Nephron progenitor cell (in vitro differentiated cells): ENCODE measurements at regions not wholly inside any gene's neighbourhood (a gene's known extent, or its start where the extent isn't known, plus 50 kb on each side); places are given as distances from the start of the nearest gene placed in this dataset.

Experiments
- DNase-seq: peaks from one replicate; pipeline ENCODE4 v3.0.0; 2021
- H3K27ac Mint-ChIP-seq: 2 replicates; pipeline ENCODE4 v1.8.0; 2021; ENCODE audit warnings: mild to moderate bottlenecking, moderate library complexity, mixed read lengths
- H3K27me3 Mint-ChIP-seq: 2 replicates; pipeline ENCODE4 v1.8.0; 2021; ENCODE audit warnings: mild to moderate bottlenecking, low read depth, mixed read lengths; ENCODE audit not compliant: poor library complexity
- H3K36me3 Mint-ChIP-seq: 2 replicates; pipeline ENCODE4 v1.8.0; 2021; ENCODE audit warnings: low read depth, mixed read lengths
- H3K4me1 Mint-ChIP-seq: 2 replicates; pipeline ENCODE4 v1.8.0; 2021; ENCODE audit warnings: mixed read lengths
- H3K4me3 Mint-ChIP-seq: 2 replicates; pipeline ENCODE4 v1.8.0; 2021; ENCODE audit warnings: mild to moderate bottlenecking, moderate library complexity, mixed read lengths
- H3K9me3 Mint-ChIP-seq: 2 replicates; pipeline ENCODE4 v1.8.0; 2021; ENCODE audit warnings: mild to moderate bottlenecking, moderate library complexity, mixed read lengths
- TF ChIP-seq, protein P1 (sequence below): fragments of 200-600 bp; sonication (generic); IDR thresholded peaks from 2 replicates; pipeline ENCODE4 v1.5.0; 2021; ENCODE audit warnings: antibody characterized with exemption

DNA sequence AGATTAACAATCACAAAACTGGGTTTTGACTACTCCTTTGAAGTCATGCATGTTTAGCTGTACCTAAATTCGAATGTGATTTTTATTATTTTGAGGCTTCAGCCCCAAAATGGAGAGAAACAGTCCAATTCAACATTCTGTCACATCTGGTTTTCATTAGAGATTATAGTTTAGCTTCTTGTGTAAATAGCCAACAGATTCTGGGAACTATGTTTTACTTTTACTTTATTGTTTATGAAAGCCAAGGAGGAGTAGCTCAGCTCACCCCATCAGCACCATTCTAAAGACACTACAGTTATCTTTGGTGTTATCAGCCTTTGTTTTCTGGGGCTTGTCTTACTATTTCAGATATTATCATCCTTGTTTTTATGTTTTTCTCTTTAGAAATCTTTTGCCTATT is 465.0 kb upstream of the CWC22 start:
- TF ChIP-seq, protein P1, sequence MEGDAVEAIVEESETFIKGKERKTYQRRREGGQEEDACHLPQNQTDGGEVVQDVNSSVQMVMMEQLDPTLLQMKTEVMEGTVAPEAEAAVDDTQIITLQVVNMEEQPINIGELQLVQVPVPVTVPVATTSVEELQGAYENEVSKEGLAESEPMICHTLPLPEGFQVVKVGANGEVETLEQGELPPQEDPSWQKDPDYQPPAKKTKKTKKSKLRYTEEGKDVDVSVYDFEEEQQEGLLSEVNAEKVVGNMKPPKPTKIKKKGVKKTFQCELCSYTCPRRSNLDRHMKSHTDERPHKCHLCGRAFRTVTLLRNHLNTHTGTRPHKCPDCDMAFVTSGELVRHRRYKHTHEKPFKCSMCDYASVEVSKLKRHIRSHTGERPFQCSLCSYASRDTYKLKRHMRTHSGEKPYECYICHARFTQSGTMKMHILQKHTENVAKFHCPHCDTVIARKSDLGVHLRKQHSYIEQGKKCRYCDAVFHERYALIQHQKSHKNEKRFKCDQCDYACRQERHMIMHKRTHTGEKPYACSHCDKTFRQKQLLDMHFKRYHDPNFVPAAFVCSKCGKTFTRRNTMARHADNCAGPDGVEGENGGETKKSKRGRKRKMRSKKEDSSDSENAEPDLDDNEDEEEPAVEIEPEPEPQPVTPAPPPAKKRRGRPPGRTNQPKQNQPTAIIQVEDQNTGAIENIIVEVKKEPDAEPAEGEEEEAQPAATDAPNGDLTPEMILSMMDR = no peak
- no peaks in the 10 kb centered on the region for H3K36me3 Mint-ChIP-seq
- H3K27ac Mint-ChIP-seq = no peak overlapping the region
- H3K4me3 Mint-ChIP-seq = no peak overlapping the region
- H3K9me3 Mint-ChIP-seq = peaks cover 8% of the 10 kb centered on the region
- no peaks in the 10 kb centered on the region for H3K27me3 Mint-ChIP-seq
- no peak for DNase-seq
- no peaks in the 10 kb centered on the region for H3K4me1 Mint-ChIP-seq

DNA sequence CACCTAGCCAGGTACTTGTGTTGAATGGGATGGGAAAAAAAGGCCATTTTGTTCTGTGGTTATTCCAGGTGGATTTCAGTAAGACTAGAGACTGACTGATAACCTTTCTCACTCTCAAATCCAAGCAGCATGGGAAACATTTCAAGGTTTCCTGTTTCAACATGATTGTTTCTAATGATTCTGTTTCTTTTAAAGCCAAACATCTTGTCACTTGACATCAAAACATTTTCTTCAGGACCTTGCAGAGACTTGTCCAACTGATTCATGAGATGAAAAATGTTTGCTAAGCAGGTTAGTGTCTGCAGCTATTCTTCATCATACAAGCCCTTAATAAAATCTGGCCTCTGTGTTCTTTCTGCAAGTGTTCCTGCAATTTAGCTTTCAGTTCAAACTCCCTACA is 456.5 kb upstream of the CWC22 start:
- Mint-ChIP-seq H3K4me1 (no peaks in the 10 kb centered on the region), H3K27me3 (no peaks in the 10 kb centered on the region), H3K4me3 (no peak overlapping the region), H3K36me3 (no peaks in the 10 kb centered on the region), H3K27ac (no peak overlapping the region), H3K9me3 (peaks cover 5% of the 10 kb centered on the region)
- TF ChIP-seq, protein P1 = no peak
- DNase-seq = no peak

DNA sequence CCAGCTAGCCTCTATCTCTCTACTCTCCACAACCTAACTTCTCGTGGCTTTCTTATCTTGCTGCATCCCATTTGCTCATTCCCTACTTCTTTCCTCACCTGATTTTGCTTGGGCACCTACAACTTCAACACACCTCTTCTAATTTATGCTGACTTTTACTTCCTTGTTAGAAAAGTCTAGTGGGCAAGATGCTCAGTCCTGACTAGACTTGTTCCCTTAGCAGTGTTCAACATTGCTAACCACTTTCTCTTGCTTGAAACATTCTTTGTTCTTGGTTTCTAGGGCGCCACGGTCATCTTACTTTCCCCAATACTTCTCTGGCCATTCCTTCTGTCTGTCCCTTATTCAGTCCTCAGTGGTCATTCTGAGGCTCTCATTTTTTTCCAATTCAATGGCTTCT is 454.7 kb upstream of the CWC22 start:
- no peaks in the 10 kb centered on the region for H3K4me1 Mint-ChIP-seq
- no peaks in the 10 kb centered on the region for H3K27me3 Mint-ChIP-seq
- no peaks in the 10 kb centered on the region for H3K36me3 Mint-ChIP-seq
- H3K4me3 Mint-ChIP-seq = no peak overlapping the region
- no peak overlapping the region for H3K27ac Mint-ChIP-seq
- TF ChIP-seq, protein P1 = no peak
- H3K9me3 Mint-ChIP-seq = no peaks in the 10 kb centered on the region
- DNase-seq = no peak

DNA sequence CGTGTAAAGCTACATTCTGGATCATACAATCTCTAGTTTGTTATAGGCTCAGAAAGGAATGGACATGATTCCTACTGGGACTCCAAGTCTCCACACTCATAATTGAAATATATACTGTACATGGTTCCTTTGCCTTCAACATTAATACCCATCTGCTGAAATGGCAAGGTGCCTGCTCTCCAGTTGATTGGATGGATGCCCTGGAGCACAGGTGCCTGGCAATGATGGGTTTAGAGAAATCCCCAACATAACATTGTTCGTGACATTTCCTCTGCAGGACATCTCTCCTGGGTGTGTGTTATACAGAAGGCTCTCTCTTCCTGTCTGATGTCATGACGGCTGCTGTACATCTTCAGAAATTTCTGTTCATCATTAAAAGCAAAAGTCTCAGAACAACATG is 449.7 kb upstream of the CWC22 start:
- DNase-seq = no peak
- H3K9me3 Mint-ChIP-seq = no peaks in the 10 kb centered on the region
- no peak overlapping the region for H3K27ac Mint-ChIP-seq
- H3K4me3 Mint-ChIP-seq = no peak overlapping the region
- no peaks in the 10 kb centered on the region for H3K4me1 Mint-ChIP-seq
- TF ChIP-seq, protein P1 = no peak
- no peaks in the 10 kb centered on the region for H3K27me3 Mint-ChIP-seq
- H3K36me3 Mint-ChIP-seq = no peaks in the 10 kb centered on the region

DNA sequence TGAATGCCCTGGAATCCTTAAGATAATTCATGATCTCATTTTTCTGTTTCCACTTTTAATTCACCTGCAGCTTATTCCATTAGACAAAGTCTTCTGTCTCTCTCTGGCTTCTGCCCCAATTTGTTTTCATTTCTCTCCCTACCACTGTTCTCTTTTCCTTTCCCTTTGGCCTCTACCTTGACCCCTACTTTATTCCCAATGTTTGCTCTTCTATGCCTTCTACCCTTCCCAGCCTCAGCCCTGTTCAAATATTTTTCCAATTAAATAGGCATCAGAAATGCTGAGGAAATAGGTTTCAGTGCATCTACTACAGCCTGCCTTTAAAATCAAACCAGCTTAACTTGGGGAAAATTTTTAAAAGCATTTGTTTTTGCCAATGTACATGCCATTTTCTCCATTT is 443.7 kb upstream of the CWC22 start:
- H3K4me1 Mint-ChIP-seq = no peaks in the 10 kb centered on the region
- H3K9me3 Mint-ChIP-seq = no peaks in the 10 kb centered on the region
- H3K36me3 Mint-ChIP-seq = no peaks in the 10 kb centered on the region
- no peak overlapping the region for H3K27ac Mint-ChIP-seq
- H3K4me3 Mint-ChIP-seq = no peak overlapping the region
- no peak for DNase-seq
- H3K27me3 Mint-ChIP-seq = peaks cover 4% of the 10 kb centered on the region
- TF ChIP-seq, protein P1 = no peak

DNA sequence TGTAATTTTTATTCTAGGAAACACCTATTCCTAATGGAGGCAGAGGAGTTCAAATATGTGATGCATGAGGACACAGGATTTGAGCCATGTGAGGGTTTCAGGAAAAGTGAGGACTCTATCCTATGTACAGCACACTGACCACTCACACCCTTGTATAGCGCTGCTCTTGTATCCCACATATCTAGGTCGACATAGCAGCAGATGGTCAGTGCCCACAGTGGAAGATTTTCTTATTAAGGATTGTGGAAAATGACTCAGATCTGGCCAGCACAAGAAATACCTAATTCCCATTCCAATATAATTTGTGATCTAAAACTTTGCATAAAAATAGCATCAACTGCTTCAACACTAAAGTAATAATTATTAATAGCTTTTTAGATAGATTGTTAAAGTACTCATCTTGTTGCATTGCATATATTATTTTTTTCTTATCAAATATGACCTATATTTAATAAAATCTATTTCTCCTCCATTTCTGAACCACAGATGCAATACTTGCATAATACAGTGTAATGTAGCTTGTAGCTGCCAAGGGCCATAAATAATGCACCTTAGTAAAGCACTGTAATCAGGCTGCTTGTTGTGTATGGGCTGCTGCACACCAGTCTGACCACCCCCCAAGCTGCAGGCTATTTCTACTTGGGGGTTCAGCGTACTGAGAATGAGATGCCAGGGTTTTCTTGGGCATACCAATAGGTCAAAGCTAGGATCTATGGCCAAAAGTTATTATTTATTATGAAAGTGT is 442.2 kb upstream of the CWC22 start:
- H3K9me3 Mint-ChIP-seq = no peaks in the 10 kb centered on the region
- TF ChIP-seq, protein P1 = no peak
- no peak for DNase-seq
- H3K4me1 Mint-ChIP-seq = no peaks in the 10 kb centered on the region
- no peak overlapping the region for H3K4me3 Mint-ChIP-seq
- H3K27me3 Mint-ChIP-seq = peaks cover 4% of the 10 kb centered on the region
- H3K27ac Mint-ChIP-seq = no peak overlapping the region
- H3K36me3 Mint-ChIP-seq = no peaks in the 10 kb centered on the region
